PC-9 (cell line): ENCODE measurements at regions not wholly inside any gene's neighbourhood (a gene's known extent, or its start where the extent isn't known, plus 50 kb on each side); places are given as distances from the start of the nearest gene placed in this dataset.

Experiments used
- CTCF ChIP-seq: fragments of 200-600 bp; sonication (generic); conservative IDR thresholded peaks from 2 replicates; pipeline ENCODE4 v1.6.1; 2017; ENCODE audit warnings: mixed run types, antibody characterized with exemption, mild to moderate bottlenecking, moderate library complexity
- EZH2 ChIP-seq: fragments of 200-600 bp; sonication (generic); IDR thresholded peaks from 2 replicates; pipeline ENCODE4 v1.8.0; 2017; ENCODE audit warnings: antibody characterized with exemption, low read depth

GRCh38 chr4:180528003-180528402, 1715.2 kb upstream of the TENM3 start:
- TF ChIP-seq EZH2 = no peak
- TF ChIP-seq CTCF = no peak
